ENCODE measurements at regions not wholly inside any gene's neighbourhood (a gene's known extent, or its start where the extent isn't known, plus 50 kb on each side); places are given as distances from the start of the nearest gene placed in this dataset.

GRCh38 chr4:152054731-152055130 is 293.9 kb upstream of the GATB start:
- FAIRE-seq (no peak), DNase-seq (ENCODE audit: low read depth, low spot score) (no peak), ATAC-seq (no peak)
- 13% methylated on average over 3 of the region's 3 CpGs for WGBS (ENCODE audit: insufficient coverage, insufficient replicate concordance, low lambda C conversion rate, missing lambda C conversion rate)
- CTCF ChIA-PET: no interaction called here
- intact Hi-C loops (cut with micrococcal nuclease; ENCODE audit: unreplicated experiment): no loop called here
- in situ Hi-C loops (cut with MboI): no loop called here
- H4K20me1 ChIP-seq (ENCODE audit: control insufficient read depth, insufficient read depth): no peaks in the 10 kb centered on the region
- H2AFZ ChIP-seq (ENCODE audit: control insufficient read depth, low read depth, low read length): no peak overlapping the region
- no peak overlapping the region for H3K4me3 ChIP-seq
- no TSS peak for BruUV-seq (replicated peaks)
- no peak overlapping the region for H3K9ac ChIP-seq (ENCODE audit: control insufficient read depth, insufficient read depth, low read length)
- no peaks in the 10 kb centered on the region; the same call in 2 of the 3 replicates for H3K9me3 ChIP-seq (replicated peaks; ENCODE audit: control insufficient read depth, insufficient read depth, low read length)
- no peaks in the 10 kb centered on the region for H3K27me3 ChIP-seq (replicated peaks in 1 of 2; ENCODE audit: control insufficient read depth in 2 of 2, insufficient read depth in 2 of 2, low read length in 1 of 2)
- POLR2A ChIA-PET: no interaction called here
- H3K27ac ChIP-seq (ENCODE audit: control insufficient read depth, insufficient read depth): no peak overlapping the region
- no peaks in the 10 kb centered on the region for H3K36me3 ChIP-seq (ENCODE audit: control insufficient read depth in 2 of 2, insufficient read depth in 2 of 2, low read length in 1 of 2)
- RAD21 ChIA-PET (ENCODE audit: unreplicated experiment): no interaction called here
- no peaks in the 10 kb centered on the region for H3K4me1 ChIP-seq (ENCODE audit: control insufficient read depth, insufficient read depth, low read length)
- no peaks in the 10 kb centered on the region for H3K79me2 ChIP-seq (ENCODE audit: control insufficient read depth, insufficient read depth, low read length)
- no peak overlapping the region for H3K4me2 ChIP-seq (ENCODE audit: control insufficient read depth, insufficient read depth)
- SMC1A ChIA-PET (ENCODE audit: uncharacterized antibody, unreplicated experiment): no interaction called here
- no peak for TF ChIP-seq PAX5 (IDR thresholded peaks at IDR 0.05; ENCODE audit: borderline replicate concordance, low read depth, low read length)
- no peak for TF ChIP-seq ATF3 (IDR thresholded peaks at IDR 0.05; ENCODE audit: borderline replicate concordance, extremely low read depth, low read depth, low read length)
- TF ChIP-seq, protein P1, sequence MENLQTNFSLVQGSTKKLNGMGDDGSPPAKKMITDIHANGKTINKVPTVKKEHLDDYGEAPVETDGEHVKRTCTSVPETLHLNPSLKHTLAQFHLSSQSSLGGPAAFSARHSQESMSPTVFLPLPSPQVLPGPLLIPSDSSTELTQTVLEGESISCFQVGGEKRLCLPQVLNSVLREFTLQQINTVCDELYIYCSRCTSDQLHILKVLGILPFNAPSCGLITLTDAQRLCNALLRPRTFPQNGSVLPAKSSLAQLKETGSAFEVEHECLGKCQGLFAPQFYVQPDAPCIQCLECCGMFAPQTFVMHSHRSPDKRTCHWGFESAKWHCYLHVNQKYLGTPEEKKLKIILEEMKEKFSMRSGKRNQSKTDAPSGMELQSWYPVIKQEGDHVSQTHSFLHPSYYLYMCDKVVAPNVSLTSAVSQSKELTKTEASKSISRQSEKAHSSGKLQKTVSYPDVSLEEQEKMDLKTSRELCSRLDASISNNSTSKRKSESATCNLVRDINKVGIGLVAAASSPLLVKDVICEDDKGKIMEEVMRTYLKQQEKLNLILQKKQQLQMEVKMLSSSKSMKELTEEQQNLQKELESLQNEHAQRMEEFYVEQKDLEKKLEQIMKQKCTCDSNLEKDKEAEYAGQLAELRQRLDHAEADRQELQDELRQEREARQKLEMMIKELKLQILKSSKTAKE (IDR thresholded peaks at IDR 0.05; ENCODE audit: low read depth, poor library complexity, severe bottlenecking): no peak
- TF ChIP-seq SMARCA5 (IDR thresholded peaks at IDR 0.05): no peak
- TF ChIP-seq POLR2AphosphoS5 (IDR thresholded peaks at IDR 0.05; ENCODE audit: low read length): no peak
- TF ChIP-seq RELB (IDR thresholded peaks at IDR 0.05; ENCODE audit: low read depth): no peak
- no peak for TF ChIP-seq RELA (IDR thresholded peaks at IDR 0.05; ENCODE audit: borderline replicate concordance, partially characterized antibody)
- no peak for TF ChIP-seq NRF1 (conservative IDR thresholded peaks at IDR 0.05; ENCODE audit: low read depth, low read length)
- no peak for TF ChIP-seq E2F8 (IDR thresholded peaks at IDR 0.05; ENCODE audit: low read depth, partially characterized antibody)
- TF ChIP-seq MXI1 (IDR thresholded peaks at IDR 0.05; ENCODE audit: low read depth, low read length): no peak
- TF ChIP-seq SMAD1 (IDR thresholded peaks at IDR 0.05; ENCODE audit: low read depth, partially characterized antibody): no peak
- TF ChIP-seq, protein P2, sequence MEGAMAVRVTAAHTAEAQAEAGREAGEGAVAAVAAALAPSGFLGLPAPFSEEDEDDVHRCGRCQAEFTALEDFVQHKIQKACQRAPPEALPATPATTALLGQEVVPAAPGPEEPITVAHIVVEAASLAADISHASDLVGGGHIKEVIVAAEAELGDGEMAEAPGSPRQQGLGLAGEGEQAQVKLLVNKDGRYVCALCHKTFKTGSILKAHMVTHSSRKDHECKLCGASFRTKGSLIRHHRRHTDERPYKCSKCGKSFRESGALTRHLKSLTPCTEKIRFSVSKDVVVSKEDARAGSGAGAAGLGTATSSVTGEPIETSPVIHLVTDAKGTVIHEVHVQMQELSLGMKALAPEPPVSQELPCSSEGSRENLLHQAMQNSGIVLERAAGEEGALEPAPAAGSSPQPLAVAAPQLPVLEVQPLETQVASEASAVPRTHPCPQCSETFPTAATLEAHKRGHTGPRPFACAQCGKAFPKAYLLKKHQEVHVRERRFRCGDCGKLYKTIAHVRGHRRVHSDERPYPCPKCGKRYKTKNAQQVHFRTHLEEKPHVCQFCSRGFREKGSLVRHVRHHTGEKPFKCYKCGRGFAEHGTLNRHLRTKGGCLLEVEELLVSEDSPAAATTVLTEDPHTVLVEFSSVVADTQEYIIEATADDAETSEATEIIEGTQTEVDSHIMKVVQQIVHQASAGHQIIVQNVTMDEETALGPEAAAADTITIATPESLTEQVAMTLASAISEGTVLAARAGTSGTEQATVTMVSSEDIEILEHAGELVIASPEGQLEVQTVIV (IDR thresholded peaks at IDR 0.05; ENCODE audit: borderline replicate concordance, partially characterized antibody): no peak

Measured in GM12878 (cell line).